Liver (tissue), 8 donors: ENCODE measurements at regions not wholly inside any gene's neighbourhood (a gene's known extent, or its start where the extent isn't known, plus 50 kb on each side); places are given as distances from the start of the nearest gene placed in this dataset.

Source experiments
- DNase-seq: peaks from one replicate; pipeline ENCODE4 v3.0.0-alpha.2; 2017; ENCODE audit warnings: low spot score
- H3K27ac ChIP-seq, 2 donors: one replicate each; pipeline ENCODE4 v1.7.0; 2013; ENCODE audit warnings: inconsistent platforms in 2 of 2, low read length in 2 of 2, control low read depth in 1 of 2, low read depth in 1 of 2, mild to moderate bottlenecking in 1 of 2
- H3K27me3 ChIP-seq, 4 donors: one replicate each; pipeline versions ENCODE4 v1.6.1 to v1.7.0; 2013; ENCODE audit warnings: low read length in 3 of 4, inconsistent platforms in 1 of 4, mild to moderate bottlenecking in 1 of 4, moderate library complexity in 1 of 4; ENCODE audit not compliant: control insufficient read depth in 4 of 4, insufficient read depth in 4 of 4
- H3K36me3 ChIP-seq, 4 donors: one replicate each; pipeline versions ENCODE4 v1.6.1 to v1.7.0; 2013; ENCODE audit warnings: low read length in 3 of 4, mild to moderate bottlenecking in 3 of 4, low read depth in 1 of 4, moderate library complexity in 1 of 4; ENCODE audit not compliant: control insufficient read depth in 4 of 4, insufficient read depth in 3 of 4
- H3K4me1 ChIP-seq, 4 donors: one replicate each; pipeline versions ENCODE4 v1.6.1 to v1.7.0; 2013; ENCODE audit warnings: low read length in 3 of 4, mild to moderate bottlenecking in 3 of 4, moderate library complexity in 1 of 4; ENCODE audit not compliant: control insufficient read depth in 4 of 4, insufficient read depth in 4 of 4
- H3K4me3 ChIP-seq, 3 donors: one replicate each; pipeline versions ENCODE4 v1.6.1 to v1.7.0; 2013; ENCODE audit warnings: low read length in 3 of 3, control low read depth in 1 of 3, low read depth in 1 of 3, mild to moderate bottlenecking in 1 of 3
- H3K9ac ChIP-seq, 2 donors: one replicate each; pipeline ENCODE4 v1.7.0; 2013; ENCODE audit warnings: low read length in 2 of 2, mild to moderate bottlenecking in 2 of 2, moderate library complexity in 2 of 2, control low read depth in 1 of 2, low read depth in 1 of 2
- H3K9me3 ChIP-seq, 4 donors: one replicate each; pipeline versions ENCODE4 v1.6.1 to v1.7.0; 2013; ENCODE audit warnings: low read length in 3 of 4; ENCODE audit not compliant: control insufficient read depth in 4 of 4
- ATF3 ChIP-seq: IDR thresholded peaks from 2 replicates; pipeline ENCODE4 v1.6.1; 2016; ENCODE audit warnings: antibody characterized with exemption
- CTCF ChIP-seq: fragments of 150-350 bp; IDR thresholded peaks from 2 replicates; pipeline ENCODE4 v1.5.1; 2017; ENCODE audit warnings: improper control_type of control experiment, low read depth, low read length; ENCODE audit not compliant: missing input control
- EGR1 ChIP-seq, 2 donors: IDR thresholded peaks; 2 replicates each; pipeline ENCODE4 v1.6.1; 2016 to 2018; ENCODE audit warnings: antibody characterized with exemption in 2 of 2, low read depth in 2 of 2
- FOXA1 ChIP-seq: IDR thresholded peaks from 2 replicates; pipeline ENCODE4 v1.6.1; 2016; ENCODE audit warnings: antibody characterized with exemption
- FOXA2 ChIP-seq: IDR thresholded peaks from 2 replicates; pipeline ENCODE4 v1.6.1; 2016; ENCODE audit warnings: antibody characterized with exemption
- GABPA ChIP-seq, 2 donors: IDR thresholded peaks in 1 of 2; conservative IDR thresholded peaks in 1 of 2; 2 replicates each; pipeline ENCODE4 v1.6.1; 2016; ENCODE audit warnings: antibody characterized with exemption in 2 of 2, mild to moderate bottlenecking in 1 of 2, moderate library complexity in 1 of 2
- JUND ChIP-seq, 2 donors: IDR thresholded peaks; 2 replicates each; pipeline ENCODE4 v1.6.1; 2016; ENCODE audit warnings: antibody characterized with exemption in 2 of 2
- MAX ChIP-seq: IDR thresholded peaks from 2 replicates; pipeline ENCODE4 v1.6.1; 2016; ENCODE audit warnings: antibody characterized with exemption
- NR2F2 ChIP-seq: IDR thresholded peaks from 2 replicates; pipeline ENCODE4 v1.6.1; 2016; ENCODE audit warnings: antibody characterized with exemption
- RAD21 ChIP-seq, 2 donors: IDR thresholded peaks; 2 replicates each; pipeline ENCODE4 v1.6.1; 2016; ENCODE audit warnings: antibody characterized with exemption in 2 of 2, mild to moderate bottlenecking in 2 of 2
- REST ChIP-seq: IDR thresholded peaks from 2 replicates; pipeline ENCODE4 v1.6.1; 2016; ENCODE audit warnings: antibody characterized with exemption, mild to moderate bottlenecking
- RXRA ChIP-seq, 2 donors: IDR thresholded peaks; 2 replicates each; pipeline ENCODE4 v1.6.1; 2017 to 2018; ENCODE audit warnings: antibody characterized with exemption in 2 of 2, mild to moderate bottlenecking in 1 of 2
- SP1 ChIP-seq: IDR thresholded peaks from 2 replicates; pipeline ENCODE4 v1.6.1; 2018; ENCODE audit warnings: antibody characterized with exemption, mild to moderate bottlenecking
- YY1 ChIP-seq: IDR thresholded peaks from 2 replicates; pipeline ENCODE4 v1.6.1; 2016; ENCODE audit warnings: antibody characterized with exemption, mild to moderate bottlenecking
- WGBS: extraction: QIAGEN DNeasy Blood & Tissue Kit; methylation state at CpG from one replicate; pipeline ENCODE4 v1.1.7; 2013; 5-methylcytosine and 5-hydroxymethylcytosine counted together
- TF ChIP-seq, protein P1 (sequence below): IDR thresholded peaks from 2 replicates; pipeline ENCODE4 v1.6.1; 2016; ENCODE audit warnings: antibody characterized with exemption
- donor health status: healthy.
- donor health status: healthy.
- donor health status: healthy.
- donor health status: healthy.
- donor health status: healthy.

DNA sequence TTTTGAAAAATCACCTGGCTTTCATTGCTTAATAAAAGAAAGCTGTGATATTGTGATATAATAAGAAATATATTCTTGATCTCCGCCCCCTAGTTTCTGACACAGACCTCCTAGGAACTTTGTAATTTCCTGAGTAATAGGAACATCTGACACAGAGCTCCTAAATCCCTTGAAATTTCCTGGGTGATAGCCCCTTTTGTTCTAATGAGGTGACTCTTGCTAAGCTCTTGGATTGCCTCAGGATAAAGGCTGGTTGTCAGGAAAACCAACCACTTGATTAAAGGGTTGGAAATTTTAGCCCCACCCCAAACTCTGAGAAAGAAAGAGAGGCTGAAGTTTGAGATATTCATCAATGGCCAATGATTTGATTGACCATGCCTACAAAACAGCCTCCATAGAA is 326.4 kb upstream of the KIF2B start (continued):
- no peak for TF ChIP-seq GABPA (IDR thresholded peaks at IDR 0.05 in 1 of 2, conservative IDR thresholded peaks at IDR 0.05 in 1 of 2)
- TF ChIP-seq YY1 = no peak
- no peak for TF ChIP-seq JUND (IDR thresholded peaks at IDR 0.05)
- TF ChIP-seq EGR1 (IDR thresholded peaks at IDR 0.05; ENCODE audit: low read depth in 2 of 2) = no peak
- TF ChIP-seq SP1 = no peak
- no peak for TF ChIP-seq RAD21 (IDR thresholded peaks at IDR 0.05)
- TF ChIP-seq, protein P1, sequence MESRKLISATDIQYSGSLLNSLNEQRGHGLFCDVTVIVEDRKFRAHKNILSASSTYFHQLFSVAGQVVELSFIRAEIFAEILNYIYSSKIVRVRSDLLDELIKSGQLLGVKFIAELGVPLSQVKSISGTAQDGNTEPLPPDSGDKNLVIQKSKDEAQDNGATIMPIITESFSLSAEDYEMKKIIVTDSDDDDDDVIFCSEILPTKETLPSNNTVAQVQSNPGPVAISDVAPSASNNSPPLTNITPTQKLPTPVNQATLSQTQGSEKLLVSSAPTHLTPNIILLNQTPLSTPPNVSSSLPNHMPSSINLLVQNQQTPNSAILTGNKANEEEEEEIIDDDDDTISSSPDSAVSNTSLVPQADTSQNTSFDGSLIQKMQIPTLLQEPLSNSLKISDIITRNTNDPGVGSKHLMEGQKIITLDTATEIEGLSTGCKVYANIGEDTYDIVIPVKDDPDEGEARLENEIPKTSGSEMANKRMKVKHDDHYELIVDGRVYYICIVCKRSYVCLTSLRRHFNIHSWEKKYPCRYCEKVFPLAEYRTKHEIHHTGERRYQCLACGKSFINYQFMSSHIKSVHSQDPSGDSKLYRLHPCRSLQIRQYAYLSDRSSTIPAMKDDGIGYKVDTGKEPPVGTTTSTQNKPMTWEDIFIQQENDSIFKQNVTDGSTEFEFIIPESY = no peak

GRCh38 chr17:53492532-53492931 is 330.2 kb upstream of the KIF2B start:
- no peak overlapping the region for H3K9ac ChIP-seq
- H3K27me3 ChIP-seq = peaks cover 0 to 7% (median 0%) of the 10 kb centered on the region in 4 donors
- no peaks in the 10 kb centered on the region for H3K36me3 ChIP-seq
- no peak for DNase-seq
- H3K9me3 ChIP-seq = peaks cover 0 to 2% (median 0%) of the 10 kb centered on the region in 4 donors
- no peak overlapping the region for H3K27ac ChIP-seq
- no peak for TF ChIP-seq GABPA (IDR thresholded peaks at IDR 0.05 in 1 of 2, conservative IDR thresholded peaks at IDR 0.05 in 1 of 2)
- TF ChIP-seq RAD21 (IDR thresholded peaks at IDR 0.05) = no peak
- TF ChIP-seq CTCF = no peak
- no peak for TF ChIP-seq ATF3
- TF ChIP-seq MAX = no peak
- TF ChIP-seq REST = no peak
- no peak for TF ChIP-seq RXRA (IDR thresholded peaks at IDR 0.05)
- TF ChIP-seq FOXA2 = no peak
- TF ChIP-seq NR2F2 = no peak
- no peak for TF ChIP-seq EGR1 (IDR thresholded peaks at IDR 0.05; ENCODE audit: low read depth in 2 of 2)
- no peak for TF ChIP-seq FOXA1
- H3K4me1 ChIP-seq = no peaks in the 10 kb centered on the region
- no peak overlapping the region for H3K4me3 ChIP-seq
- 69% methylated on average over 3 of the region's 3 CpGs for WGBS
